IPS DF 4.7 (cell line): ENCODE measurements at regions not wholly inside any gene's neighbourhood (a gene's known extent, or its start where the extent isn't known, plus 50 kb on each side); places are given as distances from the start of the nearest gene placed in this dataset.
"Not testable (repeated sequence)": the region's sequence is repeated elsewhere in the genome, so short reads cannot be mapped to it uniquely, and the experiment has no call there.

Source experiments
- DNase-seq: peaks from one replicate; pipeline ENCODE4 v3.0.0-alpha.2; 2013; ENCODE audit warnings: low spot score; ENCODE audit errors: extremely low read depth

- no peak for DNase-seq
Measured at GRCh38 chr2:51960841-51961335, 929.0 kb upstream of the NRXN1 start.

- DNase-seq = no peak
Measured at GRCh38 chr2:51960281-51960680, 928.3 kb upstream of the NRXN1 start.

GRCh38 chr2:51959696-51960095, 927.8 kb upstream of the NRXN1 start:
- DNase-seq = no peak

GRCh38 chr2:51953931-51954330, 922.0 kb upstream of the NRXN1 start:
- DNase-seq = no peak

- DNase-seq = no peak
Measured at GRCh38 chr2:51921076-51921475, 889.1 kb upstream of the NRXN1 start.

- no peak for DNase-seq
Measured at GRCh38 chr2:51920509-51920908, 888.6 kb upstream of the NRXN1 start.

- DNase-seq = no peak
Measured at GRCh38 chr2:51919395-51919794, 887.5 kb upstream of the NRXN1 start.

GRCh38 chr2:51918113-51918512, 886.2 kb upstream of the NRXN1 start:
- DNase-seq = no peak

GRCh38 chr2:51903728-51904127, 871.8 kb upstream of the NRXN1 start:
- no peak for DNase-seq

GRCh38 chr2:51899643-51900042, 867.7 kb upstream of the NRXN1 start:
- DNase-seq = no peak

GRCh38 chr2:51894584-51894983, 862.7 kb upstream of the NRXN1 start:
- not testable (repeated sequence) for DNase-seq

GRCh38 chr2:51888120-51888519, 856.2 kb upstream of the NRXN1 start:
- no peak for DNase-seq

- DNase-seq = no peak
Measured at GRCh38 chr2:51881673-51882072, 849.7 kb upstream of the NRXN1 start.

- DNase-seq = no peak
Measured at GRCh38 chr2:51880153-51880552, 848.2 kb upstream of the NRXN1 start.

GRCh38 chr2:51866361-51866760, 834.4 kb upstream of the NRXN1 start:
- DNase-seq = no peak

- DNase-seq = no peak
Measured at GRCh38 chr2:51859260-51859659, 827.3 kb upstream of the NRXN1 start.

- no peak for DNase-seq
Measured at GRCh38 chr2:51855683-51856082, 823.8 kb upstream of the NRXN1 start.

GRCh38 chr2:51846796-51847195, 814.9 kb upstream of the NRXN1 start:
- no peak for DNase-seq

GRCh38 chr2:51846018-51846417, 814.1 kb upstream of the NRXN1 start:
- no peak for DNase-seq

- no peak for DNase-seq
Measured at GRCh38 chr2:51844596-51844995, 812.7 kb upstream of the NRXN1 start.

GRCh38 chr2:51829477-51829876, 797.5 kb upstream of the NRXN1 start:
- DNase-seq = no peak

GRCh38 chr2:51825823-51826222, 793.9 kb upstream of the NRXN1 start:
- no peak for DNase-seq

- no peak for DNase-seq
Measured at GRCh38 chr2:51813247-51813646, 781.3 kb upstream of the NRXN1 start.
